Colon (tissue), 2 donors: ENCODE measurements at regions not wholly inside any gene's neighbourhood (a gene's known extent, or its start where the extent isn't known, plus 50 kb on each side); places are given as distances from the start of the nearest gene placed in this dataset.

ENCODE experiments used
- FAIRE-seq: peaks from 2 replicates; lab custom pipeline; 2012; peaks lifted over from hg19 to GRCh38; lab: Jason Lieb, UNC
- donor health status: control.
- donor health status: control.

GRCh38 chr16:65308506-65308905 is 186.6 kb upstream of the CDH11 start:
- FAIRE-seq, result no peak

GRCh38 chr16:65307286-65307685 is 185.4 kb upstream of the CDH11 start:
- FAIRE-seq, result no peak

DNA sequence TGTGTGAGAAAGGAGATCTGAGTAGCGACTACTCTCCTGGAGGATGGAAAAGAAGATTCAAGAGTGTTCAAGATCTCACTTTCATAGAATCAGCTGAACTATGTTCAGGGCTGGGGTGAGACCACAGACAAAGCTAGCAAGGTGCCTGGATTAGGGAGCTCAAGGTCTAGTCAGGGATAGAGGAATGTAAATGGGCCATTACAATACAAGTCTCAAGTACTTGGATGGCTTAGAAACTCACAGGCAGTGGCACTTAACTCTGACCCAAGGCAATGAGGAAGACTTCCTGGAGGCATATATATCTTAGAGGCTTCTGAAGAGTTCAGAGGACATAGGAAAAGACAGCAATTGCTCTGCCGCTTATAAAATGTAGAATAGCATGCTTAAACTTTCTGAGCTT is 184.9 kb upstream of the CDH11 start:
- FAIRE-seq, result no peak

DNA sequence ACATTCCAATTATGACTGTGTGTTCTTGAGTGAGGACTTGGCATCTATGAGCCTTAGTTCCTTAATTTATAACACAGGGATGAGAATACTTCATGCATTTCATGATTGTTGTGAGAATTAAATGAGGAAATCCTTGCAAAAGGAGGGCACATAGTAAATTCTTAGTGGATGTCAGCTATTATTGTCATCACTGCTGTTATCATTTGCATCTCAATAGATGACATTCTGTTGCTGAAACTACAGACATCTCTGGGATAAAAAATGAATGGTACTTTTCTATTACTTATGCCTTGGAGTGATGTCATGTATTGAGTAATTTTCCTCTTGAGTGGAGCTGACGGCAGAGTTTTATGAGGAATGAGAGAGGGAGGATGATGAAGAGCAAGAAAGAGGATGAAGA is 184.4 kb upstream of the CDH11 start:
- no peak for FAIRE-seq

- no peak for FAIRE-seq
Measured at GRCh38 chr16:65305266-65305959, 183.6 kb upstream of the CDH11 start.

- FAIRE-seq, result no peak
Measured at GRCh38 chr16:65301029-65301428, 179.2 kb upstream of the CDH11 start.

DNA sequence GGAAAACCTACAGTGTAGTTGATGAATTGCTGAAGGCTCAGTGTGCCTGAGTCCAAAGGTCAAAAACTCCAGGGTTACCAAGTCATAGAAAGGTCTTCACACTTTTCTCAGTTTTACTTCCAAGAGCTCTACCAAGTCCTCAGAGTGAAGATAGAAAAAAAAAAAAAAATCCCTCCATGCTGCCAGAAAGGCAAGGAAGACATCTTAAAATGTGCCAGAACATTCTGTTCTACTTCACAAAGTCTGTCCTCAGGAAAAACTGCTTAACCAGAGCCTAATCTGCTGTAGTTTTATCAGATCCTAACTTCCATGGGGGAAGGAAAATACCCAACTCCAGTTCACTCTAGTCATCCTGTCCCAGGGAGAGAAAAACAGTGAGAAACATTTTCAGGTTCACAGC is 175.6 kb upstream of the CDH11 start:
- no peak for FAIRE-seq

DNA sequence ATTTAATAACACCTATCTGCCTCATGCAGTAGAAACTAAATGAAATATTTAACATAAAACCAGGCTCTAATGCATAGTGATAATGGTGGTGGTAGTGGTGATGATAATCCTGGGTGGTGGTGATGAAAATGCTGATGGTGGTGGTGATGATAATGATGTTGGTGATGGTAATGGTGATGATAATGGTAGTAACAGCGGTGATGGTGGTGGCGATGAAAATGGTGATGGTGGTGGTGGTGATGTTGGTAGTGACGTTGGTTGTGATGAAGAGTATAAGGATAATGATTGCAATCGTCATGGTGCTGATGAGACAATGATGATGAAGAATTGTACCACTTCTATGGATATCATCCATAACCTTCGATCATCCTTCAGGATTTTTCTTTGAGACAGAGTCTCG is 173.7 kb upstream of the CDH11 start:
- no peak for FAIRE-seq

GRCh38 chr16:65294708-65295107 is 172.8 kb upstream of the CDH11 start:
- no peak for FAIRE-seq

GRCh38 chr16:65294165-65294564 is 172.3 kb upstream of the CDH11 start:
- no peak for FAIRE-seq

DNA sequence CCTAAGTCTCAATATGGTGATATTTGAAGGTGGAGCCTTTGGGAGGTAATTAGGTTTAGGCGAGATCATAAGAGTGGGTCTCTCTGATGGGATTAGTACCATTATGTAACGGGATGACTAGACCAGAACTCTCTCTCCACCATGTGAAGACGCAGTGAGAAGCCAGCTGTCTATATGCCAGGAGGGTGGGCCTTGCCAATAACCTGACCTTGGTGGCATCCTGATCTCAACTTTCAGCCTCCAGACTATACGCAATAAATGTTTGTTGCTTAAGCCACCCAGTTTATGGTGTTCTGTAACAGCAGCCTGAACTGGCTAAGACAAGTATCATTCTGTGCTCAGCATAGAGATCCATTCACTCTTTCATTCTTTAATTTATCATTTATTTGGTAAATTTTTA is 167.2 kb upstream of the CDH11 start:
- no peak for FAIRE-seq

- FAIRE-seq, result no peak
Measured at GRCh38 chr16:65287307-65287706, 165.4 kb upstream of the CDH11 start.

DNA sequence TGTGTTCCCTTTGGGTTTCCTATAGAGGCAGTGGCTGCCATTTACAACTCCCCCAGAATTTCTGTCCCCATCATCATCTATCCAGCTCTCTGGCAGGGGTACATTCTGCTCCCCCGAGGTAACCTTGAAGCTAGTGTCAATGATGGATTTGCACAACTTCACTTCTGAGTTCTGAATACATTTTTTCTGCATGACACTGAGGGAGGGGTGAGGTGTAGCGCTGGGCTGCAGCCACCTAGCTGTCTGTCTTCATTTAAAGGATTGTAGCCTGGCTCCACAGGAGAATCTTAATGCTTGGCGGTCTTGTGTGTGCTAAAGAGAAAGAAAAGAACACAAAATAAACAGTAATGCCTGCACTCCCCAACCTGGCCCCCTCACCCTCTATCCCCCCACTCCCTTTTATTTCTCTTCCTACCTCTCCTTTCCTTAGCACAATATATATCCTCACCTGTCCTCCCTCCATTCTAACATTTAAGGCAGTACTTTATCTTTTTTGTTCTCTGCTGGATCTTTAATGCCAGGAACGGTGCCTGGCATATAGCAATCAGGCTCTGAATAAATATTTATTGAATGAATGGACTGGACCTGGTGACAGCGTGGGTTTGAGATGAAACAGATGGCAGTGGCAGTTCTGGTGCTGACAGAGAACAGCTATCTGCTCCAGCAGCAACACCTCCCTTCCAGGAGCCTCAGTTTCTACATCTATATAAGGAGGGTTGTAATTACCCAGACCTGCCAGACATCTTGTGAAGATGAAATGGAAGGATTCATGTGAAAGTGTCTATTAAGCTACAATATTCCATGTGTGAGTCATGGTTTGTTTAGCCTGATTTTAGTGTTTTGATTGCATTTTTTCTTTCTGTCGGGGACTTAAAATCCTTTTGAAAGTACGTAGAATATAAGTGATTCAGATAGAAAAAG is 163.5 kb upstream of the CDH11 start:
- no peak for FAIRE-seq

- no peak for FAIRE-seq
Measured at GRCh38 chr16:65284626-65285025, 162.8 kb upstream of the CDH11 start.

DNA sequence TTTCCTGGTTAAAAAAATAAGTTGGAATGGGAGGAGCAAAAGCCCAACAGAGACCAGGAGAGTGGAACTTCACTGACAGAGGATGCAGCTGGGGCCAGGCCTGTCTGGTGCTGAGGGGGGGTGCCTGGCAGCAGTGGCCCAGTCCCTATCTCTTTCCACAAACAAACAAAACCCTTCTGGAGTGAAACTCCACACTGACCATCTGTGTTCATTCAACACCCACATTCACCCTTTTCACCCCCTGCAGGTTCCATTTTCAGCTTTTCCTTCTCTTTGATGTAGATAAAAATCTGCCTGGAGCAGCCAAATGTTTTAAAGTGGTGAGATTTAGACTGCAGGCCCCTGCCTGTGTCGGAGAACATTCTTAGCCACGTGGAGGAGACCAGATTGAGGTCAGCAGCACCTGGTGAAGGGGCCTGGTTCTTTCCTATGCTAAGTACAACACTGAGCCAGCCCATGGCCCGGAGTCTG is 161.4 kb upstream of the CDH11 start:
- no peak for FAIRE-seq

- FAIRE-seq, result no peak
Measured at GRCh38 chr16:65281586-65281985, 159.7 kb upstream of the CDH11 start.

- FAIRE-seq, result no peak
Measured at GRCh38 chr16:65280845-65281512, 159.1 kb upstream of the CDH11 start.

DNA sequence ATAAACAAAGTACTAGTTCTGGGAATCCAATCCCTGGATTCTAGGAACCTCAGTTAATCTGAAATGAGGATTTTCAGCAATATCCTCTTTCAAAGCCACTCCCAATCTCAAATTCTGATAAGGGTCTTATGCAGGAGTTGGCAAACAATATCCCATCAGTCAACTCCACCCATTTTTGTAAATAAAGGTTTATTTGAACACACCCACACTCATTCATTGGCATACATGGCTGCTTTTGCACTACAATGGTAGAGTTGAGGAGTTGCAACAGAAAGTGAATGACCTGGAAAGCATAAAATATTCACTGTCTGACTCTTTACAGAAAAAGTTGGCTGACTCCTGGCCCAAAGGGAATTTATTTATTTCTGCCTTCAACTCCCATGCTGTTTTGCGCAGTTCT is 157.7 kb upstream of the CDH11 start:
- no peak for FAIRE-seq

- no peak for FAIRE-seq
Measured at GRCh38 chr16:65278874-65279273, 157.0 kb upstream of the CDH11 start.

- FAIRE-seq, result no peak
Measured at GRCh38 chr16:65274566-65274965, 152.7 kb upstream of the CDH11 start.

DNA sequence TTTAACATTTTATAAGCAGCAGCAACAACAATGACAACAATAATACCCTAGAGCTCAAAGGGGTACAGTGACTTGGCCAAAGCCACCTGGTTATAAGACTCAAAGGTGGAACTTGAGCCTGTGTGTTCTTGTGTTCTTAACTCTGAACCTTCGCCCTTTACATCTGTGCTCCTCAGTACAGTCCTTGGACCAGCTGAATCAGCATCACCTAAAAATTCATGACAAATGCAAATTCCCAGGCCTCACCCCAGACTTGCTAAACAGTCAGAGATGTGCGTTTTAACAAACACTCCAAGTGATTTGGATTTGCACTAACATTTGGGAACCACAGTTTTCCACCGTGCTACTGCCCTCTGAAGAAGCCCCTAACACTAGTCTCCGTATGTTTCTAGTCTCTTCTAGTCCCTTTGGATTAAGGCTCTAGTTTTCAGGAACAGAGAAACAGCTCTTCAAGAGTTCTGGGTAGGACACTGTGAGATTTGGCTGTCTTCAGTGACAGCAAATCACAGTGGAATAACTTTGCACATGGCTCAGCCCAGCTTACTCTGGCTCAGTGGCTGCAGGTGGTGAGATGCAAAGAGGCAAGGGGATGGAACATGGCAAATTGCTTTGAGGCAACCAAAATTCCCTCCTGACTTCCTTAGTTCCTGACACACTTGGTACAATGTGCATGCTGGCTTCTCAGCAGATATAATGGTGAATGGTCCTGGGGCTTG is 151.0 kb upstream of the CDH11 start:
- FAIRE-seq, result no peak

DNA sequence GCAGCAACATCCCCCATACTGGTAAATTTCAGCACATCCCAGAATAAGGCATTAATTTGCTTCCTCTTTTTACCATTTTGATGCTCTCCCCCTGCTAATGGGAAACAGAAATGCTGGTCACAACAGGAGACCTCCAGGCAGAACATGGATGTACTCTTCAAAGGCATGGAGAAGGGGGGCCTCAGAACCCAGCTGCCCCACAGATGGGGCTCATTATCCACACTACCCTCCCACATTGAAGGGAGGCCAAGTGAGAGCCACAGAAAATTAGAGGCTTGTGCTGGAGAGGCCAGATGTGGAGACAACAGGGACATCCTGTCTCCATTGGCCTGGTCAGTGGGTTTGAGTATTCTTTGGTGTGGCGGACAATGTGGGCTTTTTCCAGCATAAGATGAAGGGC is 150.1 kb upstream of the CDH11 start:
- no peak for FAIRE-seq
